K562 (cell line): ENCODE measurements at regions not wholly inside any gene's neighbourhood (a gene's known extent, or its start where the extent isn't known, plus 50 kb on each side); places are given as distances from the start of the nearest gene placed in this dataset.

Source experiments
- ATAC-seq: fragments of 200-7000 bp; cut with Tn5 transposase; 3 replicates; pipeline ENCODE4 v1.9.1; 2020; ENCODE audit warnings: moderate library complexity
- BruUV-seq: library from RNA; stranded (reverse); fragments of 400-500 nt; replicated peaks from 2 replicates; lab custom pipeline; 2021; lab: Mats Ljungman, UMichigan
- CTCF ChIA-PET: fragments of 300-600 bp; formaldehyde crosslinking; extraction: SDS; loops from one replicate; lab custom pipeline; 2021; ENCODE audit warnings: low intra/inter-chr PET ratio; lab: Yijun Ruan, JAX
- POLR2A ChIA-PET: fragments of 300-600, 350-650 bp; sonication (Branson Sonifier 250); formaldehyde crosslinking; extraction: SDS; loops from one replicate; lab custom pipeline; 2021; ENCODE audit warnings: antibody characterized with exemption, inconsistent platforms; lab: Yijun Ruan, JAX
- DNase-seq, 4 experiments: peaks; one replicate each; pipeline versions ENCODE4 v3.0.0 to v3.0.0-alpha.2; 2011 to 2018; ENCODE audit warnings: low spot score in 3 of 4, mixed read lengths in 3 of 4; ENCODE audit errors: extremely low read depth in 1 of 4
- FAIRE-seq: peaks from 2 replicates; lab custom pipeline; 2011; peaks lifted over from hg19 to GRCh38; lab: Jason Lieb, UNC
- H2AFZ ChIP-seq: 2 replicates; pipeline ENCODE4 v1.6.0; 2011; ENCODE audit warnings: low read depth, low read length, control low read depth, inconsistent platforms
- H3K27ac ChIP-seq: fragments of 200-600 bp; 3 replicates; pipeline ENCODE4 v1.8.0; 2011; ENCODE audit warnings: low read depth, mild to moderate bottlenecking, control low read depth, inconsistent platforms, low read length, moderate library complexity, mixed read lengths; ENCODE audit errors: extremely low read depth
- H3K27me3 ChIP-seq, 2 experiments: fragments of 300-600 bp in 1 of 2; 2 replicates in 1 of 2; 3 replicates in 1 of 2; pipeline versions ENCODE4 v1.6.0 to v1.8.0; 2011; ENCODE audit warnings: inconsistent platforms in 2 of 2, low read length in 2 of 2, mild to moderate bottlenecking in 1 of 2, mixed read lengths in 1 of 2, moderate library complexity in 1 of 2; ENCODE audit not compliant: control insufficient read depth in 2 of 2, insufficient read depth in 2 of 2
- H3K36me3 ChIP-seq: fragments of 300-600 bp; 3 replicates; pipeline ENCODE4 v1.8.0; 2011; ENCODE audit warnings: mild to moderate bottlenecking, low read length, inconsistent platforms; ENCODE audit not compliant: control insufficient read depth, insufficient read depth
- H3K4me1 ChIP-seq, 2 experiments: fragments of 200-600 bp in 1 of 2; replicated peaks in 1 of 2; 2 replicates in 1 of 2; 3 replicates in 1 of 2; pipeline versions ENCODE4 v1.5.1 to v1.8.0; 2011; ENCODE audit warnings: inconsistent platforms in 2 of 2, low read length in 2 of 2, mild to moderate bottlenecking in 1 of 2, mixed read lengths in 1 of 2, moderate library complexity in 1 of 2; ENCODE audit not compliant: control insufficient read depth in 2 of 2, insufficient read depth in 2 of 2
- H3K4me2 ChIP-seq: 2 replicates; pipeline ENCODE4 v1.6.1; 2011; ENCODE audit warnings: low read length, control low read depth, inconsistent platforms, mixed read lengths; ENCODE audit not compliant: insufficient read depth
- H3K4me3 ChIP-seq: fragments of 200-600 bp; sonication (generic), shearing (Covaris generic); 2 replicates; pipeline ENCODE4 v1.5.1; 2016; ENCODE audit warnings: control low read depth, inconsistent platforms
- H3K79me2 ChIP-seq: fragments of 200-600 bp; 3 replicates; pipeline ENCODE4 v1.8.0; 2011; ENCODE audit warnings: low read length, inconsistent platforms; ENCODE audit not compliant: control insufficient read depth, insufficient read depth
- H3K9ac ChIP-seq, 2 experiments: 2 replicates each; pipeline versions ENCODE4 v1.6.0 to v1.6.1; 2011; ENCODE audit warnings: low read depth in 2 of 2, low read length in 2 of 2, control low read depth in 1 of 2, inconsistent platforms in 1 of 2, mild to moderate bottlenecking in 1 of 2, mixed read lengths in 1 of 2; ENCODE audit not compliant: insufficient read depth in 1 of 2
- H3K9me1 ChIP-seq: one replicate; pipeline ENCODE4 v1.6.0; 2011; ENCODE audit warnings: inconsistent platforms, mild to moderate bottlenecking, low read length, moderate library complexity; ENCODE audit not compliant: control insufficient read depth, insufficient read depth
- H3K9me3 ChIP-seq: replicated peaks from 2 replicates; pipeline ENCODE4 v1.5.1; 2011; ENCODE audit warnings: low read depth, low read length, inconsistent platforms; ENCODE audit not compliant: control insufficient read depth, insufficient read depth
- H4K20me1 ChIP-seq: replicated peaks from 2 replicates; pipeline ENCODE4 v1.6.1; 2011; ENCODE audit warnings: low read length, inconsistent platforms, mixed read lengths; ENCODE audit not compliant: control insufficient read depth, insufficient read depth
- KLF1 ChIP-seq: fragments of 450-650 bp; IDR thresholded peaks from 2 replicates; pipeline ENCODE4 v1.6.1; 2016; ENCODE audit warnings: missing genetic modification characterization, missing compliant biosample characterization
- PTBP1 ChIP-seq: fragments of 200-400 bp; formaldehyde crosslinking; IDR thresholded peaks from 2 replicates; pipeline ENCODE4 v1.6.1; 2017; ENCODE audit warnings: low read depth, low read length
- RBM15 ChIP-seq: fragments of 200-400 bp; formaldehyde crosslinking; IDR thresholded peaks from 2 replicates; pipeline ENCODE4 v1.6.1; 2018; ENCODE audit warnings: mild to moderate bottlenecking, low read length, moderate library complexity; ENCODE audit not compliant: insufficient read depth
- SRF ChIP-seq, 2 experiments: fragments of 250-450, 450-650 bp in 1 of 2; sonication (Bioruptor Pico) in 1 of 2; sonication (generic) in 1 of 2; formaldehyde crosslinking; IDR thresholded peaks; 2 replicates each; pipeline versions ENCODE4 v1.5.0 to v1.5.1; 2020 to 2022; ENCODE audit warnings: mild to moderate bottlenecking in 1 of 2, missing genetic modification reagents in 1 of 2
- STAG1 ChIP-seq: sonication (generic); formaldehyde crosslinking; IDR thresholded peaks from 2 replicates; pipeline ENCODE4 v1.5.0; 2020; ENCODE audit warnings: missing genetic modification reagents, borderline replicate concordance
- ZNF184 ChIP-seq: sonication (generic); formaldehyde crosslinking; IDR thresholded peaks from 2 replicates; pipeline ENCODE4 v1.5.0; 2020; ENCODE audit warnings: missing genetic modification reagents
- ZNF76 ChIP-seq: fragments of 250-450 bp; sonication (Bioruptor Pico); IDR thresholded peaks from 2 replicates; pipeline ENCODE4 v1.4.0; 2020; ENCODE audit warnings: mild to moderate bottlenecking, moderate library complexity, borderline replicate concordance
- WGBS: fragments of 100-300 bp; shearing (Covaris generic); methylation state at CpG from one replicate; pipeline ENCODE4 v1.1.6; 2016; ENCODE audit warnings: low coverage, mixed read lengths; ENCODE audit not compliant: insufficient coverage; ENCODE audit errors: missing lambda C conversion rate; 5-methylcytosine and 5-hydroxymethylcytosine counted together
- in situ Hi-C: fragments of 300-500 bp; cut with MboI; formaldehyde crosslinking; loops from 4 replicates; pipeline ENCODE4 v1.15.0; 2018; ENCODE audit warnings: inconsistent platforms, mixed read lengths
- intact Hi-C: fragments of 100-400 bp; cut with micrococcal nuclease; formaldehyde crosslinking; loops from 2 replicates; pipeline ENCODE4 v1.14.2; 2022

DNA sequence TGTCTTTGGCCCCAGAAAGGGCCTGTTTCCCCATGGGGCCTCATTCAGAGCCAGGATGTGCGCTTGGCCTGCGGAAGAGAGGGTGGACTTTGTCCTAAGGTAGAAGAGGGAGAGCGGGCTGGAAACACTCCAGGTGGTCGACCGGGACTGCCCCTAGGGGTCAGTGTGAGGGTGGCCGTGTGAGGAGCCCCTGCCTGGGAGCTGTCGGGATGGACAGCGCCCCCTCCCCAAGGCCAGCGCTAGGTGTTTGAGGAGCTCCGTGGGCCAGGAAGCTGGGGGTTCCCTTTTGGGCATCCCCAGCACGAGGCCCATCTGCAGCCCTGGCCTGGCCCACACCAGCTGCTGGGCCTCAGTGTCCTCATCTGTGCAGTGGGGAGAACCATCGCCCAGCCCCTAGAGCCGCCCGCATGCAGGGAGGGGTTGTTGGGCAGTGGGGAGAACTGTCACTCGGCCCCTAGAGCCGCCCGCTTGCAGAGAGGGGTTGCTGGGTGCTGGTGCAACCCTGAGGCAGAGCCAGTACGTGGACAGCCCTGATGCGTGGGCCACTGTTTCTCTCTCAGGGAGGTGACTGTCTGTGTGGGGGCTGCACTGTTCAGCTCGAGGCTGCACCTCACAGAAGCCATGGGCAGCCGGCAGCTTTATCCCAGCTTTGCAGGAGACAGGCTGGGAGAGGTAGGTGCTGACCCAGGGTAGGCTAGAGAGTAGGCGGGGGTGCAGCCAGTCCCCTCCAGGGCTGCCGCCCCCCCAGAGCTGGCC, 1319.9 kb downstream of the BRD1 start:
- FAIRE-seq, result no peak
- Histone ChIP-seq H4K20me1 (0 out of 2 replicates have a peak, but pooled peaks cover 8% of the 10 kb centered on the region), H3K4me1 (no peaks in the 10 kb centered on the region), H3K4me3 (no peak overlapping the region), H3K27ac (no peak overlapping the region), H3K27me3 (peaks cover 0 to 5% of the 10 kb centered on the region in 2 experiments; a peak in 1 of 5 replicates), H3K36me3 (no peaks in the 10 kb centered on the region), H3K9me1 (no peaks in the 10 kb centered on the region), H2AFZ (no peak overlapping the region), H3K4me2 (no peak overlapping the region), H3K79me2 (no peaks in the 10 kb centered on the region), H3K9ac (no peak overlapping the region), H3K9me3 (no peaks in the 10 kb centered on the region)
- intact Hi-C loops (no loop called here), in situ Hi-C loops (no loop called here)
- WGBS, result 2% methylated on average over 8 of the region's 23 CpGs
- no TSS peak for BruUV-seq
- TF ChIP-seq PTBP1 (no peak), RBM15 (no peak), STAG1 (CRISPR knock-in tag) (no peak), SRF (CRISPR knock-in tag; IDR thresholded peaks at IDR 0.05) (no peak), ZNF76 (CRISPR knock-in tag) (no peak), KLF1 (tag) (no peak), ZNF184 (CRISPR knock-in tag) (no peak)
- CTCF ChIA-PET, result no interaction called here
- DNase-seq, result no peak
- ATAC-seq, result no peak
- POLR2A ChIA-PET, result interaction anchor here (0.5 kb wide), 1 partner anchor 141 kb away, joined by 3 read pairs; no protein-coding TSS in a partner anchor
